ENCODE measurements at regions not wholly inside any gene's neighbourhood (a gene's known extent, or its start where the extent isn't known, plus 50 kb on each side); places are given as distances from the start of the nearest gene placed in this dataset.

- H3K36me3 ChIP-seq (ENCODE audit: insufficient read depth, low read length) = no peaks in the 10 kb centered on the region
- CTCF ChIA-PET (ENCODE audit: unreplicated experiment) = no interaction called here
- POLR2A ChIA-PET = interaction anchor here (1.1 to 1.4 kb wide), 2 partner anchors 11 to 42 kb away, joined by 3 to 4 read pairs; no protein-coding TSS in a partner anchor
- H3K9me2 ChIP-seq (ENCODE audit: insufficient read depth, low read length) = no peaks in the 10 kb centered on the region
- no peak overlapping the region for H3K27ac ChIP-seq (ENCODE audit: low read depth, low read length, poor library complexity, severe bottlenecking)
- H3K4me2 ChIP-seq (ENCODE audit: low read length) = no peak overlapping the region
- no peaks in the 10 kb centered on the region for H3K9me3 ChIP-seq (ENCODE audit: low read length)
- no peaks in the 10 kb centered on the region; the same call in 1 of the 2 replicates for H4K20me1 ChIP-seq (ENCODE audit: insufficient read depth, low read length)
- no peak for TF ChIP-seq CTCF (conservative IDR thresholded peaks at IDR 0.05; ENCODE audit: low read length)
- TF ChIP-seq EZH2phosphoT487 (IDR thresholded peaks at IDR 0.05; ENCODE audit: borderline replicate concordance, low read depth, low read length) = no peak
- H3K4me3 ChIP-seq (ENCODE audit: low read depth, low read length, poor library complexity, severe bottlenecking) = no peak overlapping the region
- BruUV-seq (replicated peaks) = no TSS peak
- no peaks in the 10 kb centered on the region for H3K79me2 ChIP-seq (ENCODE audit: insufficient read depth, low read depth, low read length)
- no peak overlapping the region for H2AFZ ChIP-seq (ENCODE audit: low read length)
- intact Hi-C loops (cut with micrococcal nuclease; ENCODE audit: unreplicated experiment) = no loop called here
- DNase-seq (ENCODE audit: low spot score) = no peak
- H3K4me1 ChIP-seq (ENCODE audit: insufficient read depth, low read length, poor library complexity, severe bottlenecking) = no peaks in the 10 kb centered on the region
Observed at GRCh38 chr5:115738830-115739229, 77.6 kb downstream of the CDO1 start.

- BruUV-seq (replicated peaks) = no TSS peak
- no peak overlapping the region for H3K4me2 ChIP-seq (ENCODE audit: low read length)
- H3K4me3 ChIP-seq (ENCODE audit: low read depth, low read length, poor library complexity, severe bottlenecking) = no peak overlapping the region
Observed at GRCh38 chr5:115737452-115737851, 79.0 kb downstream of the CDO1 start.

GRCh38 chr5:115736690-115737005 lies 79.8 kb downstream of the CDO1 start:
- Histone ChIP-seq H3K4me1 (ENCODE audit: insufficient read depth, low read length, poor library complexity, severe bottlenecking) (no peaks in the 10 kb centered on the region), H2AFZ (ENCODE audit: low read length) (no peak overlapping the region), H3K36me3 (ENCODE audit: insufficient read depth, low read length) (no peaks in the 10 kb centered on the region), H3K79me2 (ENCODE audit: insufficient read depth, low read depth, low read length) (no peaks in the 10 kb centered on the region), H3K9me3 (ENCODE audit: low read length) (no peaks in the 10 kb centered on the region), H3K9me2 (ENCODE audit: insufficient read depth, low read length) (no peaks in the 10 kb centered on the region), H3K4me3 (ENCODE audit: low read depth, low read length, poor library complexity, severe bottlenecking) (no peak overlapping the region), H3K4me2 (ENCODE audit: low read length) (no peak overlapping the region), H4K20me1 (ENCODE audit: insufficient read depth, low read length) (no peaks in the 10 kb centered on the region; the same call in 1 of the 2 replicates), H3K27ac (ENCODE audit: low read depth, low read length, poor library complexity, severe bottlenecking) (no peak overlapping the region)
- DNase-seq (ENCODE audit: low spot score) = no peak
- CTCF ChIA-PET (ENCODE audit: unreplicated experiment) = no interaction called here
- intact Hi-C loops (cut with micrococcal nuclease; ENCODE audit: unreplicated experiment) = no loop called here
- BruUV-seq (replicated peaks) = no TSS peak
- POLR2A ChIA-PET = no interaction called here
- TF ChIP-seq EZH2phosphoT487 (IDR thresholded peaks at IDR 0.05; ENCODE audit: borderline replicate concordance, low read depth, low read length) = no peak
- TF ChIP-seq CTCF (conservative IDR thresholded peaks at IDR 0.05; ENCODE audit: low read length) = no peak

More at GRCh38 chr5:115737452-115737851, 79.0 kb downstream of the CDO1 start:
- intact Hi-C loops (cut with micrococcal nuclease; ENCODE audit: unreplicated experiment) = no loop called here
- DNase-seq (ENCODE audit: low spot score) = no peak
- TF ChIP-seq EZH2phosphoT487 (IDR thresholded peaks at IDR 0.05; ENCODE audit: borderline replicate concordance, low read depth, low read length) (no peak), CTCF (conservative IDR thresholded peaks at IDR 0.05; ENCODE audit: low read length) (no peak)
- CTCF ChIA-PET (ENCODE audit: unreplicated experiment) = no interaction called here
- no peak overlapping the region for H3K27ac ChIP-seq (ENCODE audit: low read depth, low read length, poor library complexity, severe bottlenecking)
- H2AFZ ChIP-seq (ENCODE audit: low read length) = no peak overlapping the region
- H3K4me1 ChIP-seq (ENCODE audit: insufficient read depth, low read length, poor library complexity, severe bottlenecking) = no peaks in the 10 kb centered on the region
- H3K9me3 ChIP-seq (ENCODE audit: low read length) = no peaks in the 10 kb centered on the region
- no peaks in the 10 kb centered on the region for H3K9me2 ChIP-seq (ENCODE audit: insufficient read depth, low read length)
- POLR2A ChIA-PET = no interaction called here
- no peaks in the 10 kb centered on the region for H3K79me2 ChIP-seq (ENCODE audit: insufficient read depth, low read depth, low read length)
- H3K36me3 ChIP-seq (ENCODE audit: insufficient read depth, low read length) = no peaks in the 10 kb centered on the region
- no peaks in the 10 kb centered on the region; the same call in 1 of the 2 replicates for H4K20me1 ChIP-seq (ENCODE audit: insufficient read depth, low read length)
